GM19395 (cell line): ENCODE measurements at regions not wholly inside any gene's neighbourhood (a gene's known extent, or its start where the extent isn't known, plus 50 kb on each side); places are given as distances from the start of the nearest gene placed in this dataset.

Experiments
- ATAC-seq: cut with Tn5 transposase; IDR thresholded peaks from one replicate; pipeline ENCODE4 v1.9.1; 2021; ENCODE audit warnings: mild to moderate bottlenecking, moderate library complexity; ENCODE audit not compliant: unreplicated experiment

- no peak for ATAC-seq
These were observed 305.9 kb downstream of the PMP22 start for GRCh38 chr17:14959106-14959648.

- no peak for ATAC-seq
These were observed 311.7 kb downstream of the PMP22 start for GRCh38 chr17:14953405-14953804.

GRCh38 chr17:14950686-14951085 lies 314.4 kb downstream of the PMP22 start:
- ATAC-seq: no peak

GRCh38 chr17:14950216-14950615 lies 314.9 kb downstream of the PMP22 start:
- ATAC-seq: no peak

GRCh38 chr17:14947671-14948070 lies 317.5 kb downstream of the PMP22 start:
- no peak for ATAC-seq

GRCh38 chr17:14946481-14946880 lies 318.6 kb downstream of the PMP22 start:
- ATAC-seq: no peak

GRCh38 chr17:14942526-14943190 lies 322.5 kb downstream of the PMP22 start:
- ATAC-seq: no peak

- ATAC-seq: no peak
These were observed 324.2 kb downstream of the PMP22 start for GRCh38 chr17:14940938-14941265.

- ATAC-seq: no peak
These were observed 324.8 kb downstream of the PMP22 start for GRCh38 chr17:14940108-14940937.

GRCh38 chr17:14935845-14936485 lies 329.2 kb downstream of the PMP22 start:
- no peak for ATAC-seq

- no peak for ATAC-seq
These were observed 329.8 kb downstream of the PMP22 start for GRCh38 chr17:14935139-14935841.

- ATAC-seq: no peak
These were observed 331.4 kb downstream of the PMP22 start for GRCh38 chr17:14933676-14934075.

GRCh38 chr17:14926526-14927122 lies 338.5 kb downstream of the PMP22 start:
- no peak for ATAC-seq

GRCh38 chr17:14926073-14926472 lies 339.1 kb downstream of the PMP22 start:
- no peak for ATAC-seq

- no peak for ATAC-seq
These were observed 339.6 kb downstream of the PMP22 start for GRCh38 chr17:14925498-14925897.

- no peak for ATAC-seq
These were observed 341.1 kb downstream of the PMP22 start for GRCh38 chr17:14923981-14924380.

GRCh38 chr17:14922411-14922810 lies 342.7 kb downstream of the PMP22 start:
- no peak for ATAC-seq

GRCh38 chr17:14921936-14922335 lies 343.2 kb downstream of the PMP22 start:
- ATAC-seq: no peak

GRCh38 chr17:14919631-14920213 lies 345.4 kb downstream of the PMP22 start:
- ATAC-seq: no peak

GRCh38 chr17:14919094-14919493 lies 346.0 kb downstream of the PMP22 start:
- ATAC-seq: no peak
